HG03558 (cell line): ENCODE measurements at regions not wholly inside any gene's neighbourhood (a gene's known extent, or its start where the extent isn't known, plus 50 kb on each side); places are given as distances from the start of the nearest gene placed in this dataset.

Source experiments
- ATAC-seq: cut with Tn5 transposase; IDR thresholded peaks from one replicate; pipeline ENCODE4 v1.9.1; 2021; ENCODE audit warnings: moderate number of reproducible peaks; ENCODE audit not compliant: unreplicated experiment; ENCODE audit errors: extremely low read depth

DNA sequence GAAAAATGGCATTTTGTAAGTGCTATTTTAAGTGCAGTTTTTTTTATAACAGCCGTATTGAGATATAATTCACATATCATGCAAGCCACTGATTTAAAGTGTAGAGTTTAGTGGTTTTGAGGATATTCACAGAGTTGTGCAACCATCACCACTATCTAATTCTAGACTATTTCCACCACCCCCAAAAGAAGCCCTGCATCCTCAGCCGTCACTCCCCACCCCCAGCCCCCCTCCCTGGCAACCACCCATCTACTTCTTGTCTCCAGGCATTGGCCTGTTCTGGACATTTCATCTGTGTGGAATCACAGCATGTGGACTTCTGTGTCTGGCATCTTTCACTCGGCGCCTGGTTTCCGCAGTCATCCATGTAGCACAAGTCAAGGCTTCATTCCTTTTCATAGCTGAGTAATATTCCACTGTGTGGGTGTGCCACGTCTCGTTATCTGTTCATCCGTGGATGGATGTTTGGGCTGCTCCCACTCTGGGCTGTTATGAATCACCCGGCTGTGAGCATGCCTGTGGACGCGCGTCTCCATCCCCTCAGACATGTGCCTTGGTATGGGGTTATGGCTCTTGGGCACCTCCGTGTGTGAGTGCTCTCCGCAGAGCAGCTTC, 138.4 kb upstream of the CIBAR2 start:
- ATAC-seq: no peak

DNA sequence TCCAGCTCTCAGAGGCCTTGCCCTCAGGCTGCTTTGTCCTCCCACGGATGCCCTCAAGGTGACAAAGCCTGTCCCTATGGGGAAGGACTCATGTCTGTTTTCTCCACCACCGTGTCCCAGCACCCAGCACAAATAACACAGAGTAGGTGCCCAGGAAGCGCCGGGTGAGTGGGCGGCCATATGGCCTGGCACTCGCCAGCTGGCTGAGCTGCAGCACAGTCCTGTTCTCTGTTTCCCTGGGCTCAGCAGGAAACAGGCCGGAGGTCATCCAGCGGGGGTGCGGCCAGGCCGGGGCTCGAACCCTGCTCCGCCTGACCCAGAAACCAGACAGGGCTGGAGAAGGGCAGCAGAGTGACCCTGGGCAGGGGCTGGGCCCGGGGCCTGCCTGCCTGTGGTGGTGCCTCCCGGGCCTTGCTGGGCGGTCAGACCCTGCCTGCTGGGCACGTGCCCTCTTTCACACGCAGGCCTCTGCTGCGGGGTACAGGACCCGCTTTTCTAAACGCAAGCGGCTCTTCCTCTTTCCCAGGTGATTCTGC, 139.0 kb upstream of the CIBAR2 start:
- ATAC-seq: no peak

DNA sequence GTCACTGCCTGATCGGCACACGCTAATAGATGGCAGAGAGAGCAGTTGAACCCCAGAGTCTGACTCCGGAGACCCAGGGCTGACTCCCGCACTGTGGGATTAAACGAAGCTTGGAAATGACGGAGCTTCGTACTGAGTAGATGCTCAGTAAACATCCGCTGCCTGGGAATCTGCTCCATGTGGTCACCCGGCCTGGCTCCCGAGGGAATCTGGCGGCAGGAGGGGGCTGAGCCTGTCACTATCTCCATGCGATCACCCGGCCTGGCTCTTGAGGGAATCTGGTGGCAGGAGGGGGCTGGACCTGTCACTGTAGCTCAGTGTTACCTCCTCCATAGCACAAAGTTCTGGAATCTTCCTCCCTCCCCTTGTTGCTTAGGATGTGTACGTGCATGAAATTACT, 139.7 kb upstream of the CIBAR2 start:
- ATAC-seq: no peak

DNA sequence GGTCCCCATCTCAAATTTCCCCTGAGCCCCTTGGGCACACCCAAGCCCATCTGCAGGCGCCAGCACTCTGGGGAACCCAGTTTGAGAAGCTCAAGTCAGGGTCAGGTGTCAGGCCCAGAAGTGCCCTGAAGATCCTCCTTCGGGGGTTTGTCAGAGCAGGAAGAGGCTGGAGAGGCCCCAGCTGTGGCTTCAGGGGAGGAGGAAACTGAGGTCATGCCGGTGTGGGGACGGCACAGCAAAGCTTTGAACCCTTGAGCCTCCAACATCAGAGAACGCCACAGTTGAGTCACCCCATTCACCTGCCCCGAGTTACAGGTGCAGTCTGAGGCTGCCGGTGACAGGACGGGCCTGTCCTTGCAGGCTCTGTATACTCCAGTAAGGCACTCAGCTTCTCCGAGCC, 140.2 kb upstream of the CIBAR2 start:
- ATAC-seq: no peak

DNA sequence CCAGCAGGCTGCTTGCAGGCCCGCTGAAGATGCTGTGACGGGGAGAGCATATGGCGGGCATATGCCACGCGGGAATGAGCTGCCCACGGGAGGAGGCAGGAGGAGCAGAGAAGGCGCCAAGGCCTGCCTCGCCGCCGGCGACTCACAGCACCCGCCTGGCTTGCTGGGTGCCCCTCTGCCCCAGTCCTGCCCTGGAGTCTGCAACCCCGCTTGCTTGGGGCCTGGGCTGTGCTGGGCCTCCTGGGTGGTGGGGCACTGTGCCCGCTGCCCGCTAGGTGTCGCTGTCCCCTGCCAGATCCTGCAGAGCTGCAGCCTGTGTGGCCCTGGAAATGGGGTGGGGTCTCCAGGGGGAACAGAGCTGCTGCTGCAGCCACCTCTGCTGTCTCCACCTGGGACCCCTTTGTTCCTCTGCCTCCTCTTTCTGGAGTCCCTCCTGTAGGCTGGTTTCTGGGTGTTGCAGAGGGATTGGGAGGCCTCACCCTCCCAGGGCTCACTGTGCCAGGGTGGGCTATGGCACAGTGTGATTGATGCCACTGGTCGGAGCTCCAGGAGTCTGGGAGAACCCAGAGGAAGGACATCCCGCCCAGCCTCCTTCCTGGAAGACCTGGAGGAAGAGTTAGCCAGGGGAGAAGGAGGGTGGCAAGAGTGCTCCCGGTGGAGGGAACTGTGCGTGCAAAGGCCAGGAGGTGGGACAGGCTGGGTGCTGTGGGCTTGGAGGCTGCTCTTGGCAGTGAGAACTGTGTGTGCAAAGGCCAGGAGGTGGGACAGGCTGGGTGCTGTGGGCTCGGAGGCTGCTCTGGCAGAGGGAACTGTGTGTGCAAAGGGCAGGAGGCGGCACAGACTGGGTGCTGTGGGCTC, 141.0 kb upstream of the CIBAR2 start:
- ATAC-seq: no peak

DNA sequence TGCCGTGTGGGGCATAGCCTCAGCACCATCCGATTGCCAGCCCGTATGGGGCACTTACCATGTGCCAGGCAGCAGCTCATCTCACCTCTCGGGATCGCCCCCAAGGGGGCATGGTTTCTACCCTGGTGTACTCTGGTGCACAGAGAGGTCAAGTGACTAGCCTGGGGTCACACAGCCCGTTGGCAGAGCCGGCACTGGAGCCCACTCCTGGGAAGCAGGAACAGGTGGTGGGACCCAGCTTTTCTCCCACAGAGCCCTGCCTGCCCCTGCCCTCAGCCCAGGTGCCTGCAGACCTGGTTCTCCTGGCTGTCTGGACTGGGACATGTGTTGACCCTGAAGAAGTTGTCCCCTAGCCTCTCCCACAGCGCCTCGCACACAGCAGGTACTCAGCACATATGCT, 141.8 kb upstream of the CIBAR2 start:
- ATAC-seq: no peak

DNA sequence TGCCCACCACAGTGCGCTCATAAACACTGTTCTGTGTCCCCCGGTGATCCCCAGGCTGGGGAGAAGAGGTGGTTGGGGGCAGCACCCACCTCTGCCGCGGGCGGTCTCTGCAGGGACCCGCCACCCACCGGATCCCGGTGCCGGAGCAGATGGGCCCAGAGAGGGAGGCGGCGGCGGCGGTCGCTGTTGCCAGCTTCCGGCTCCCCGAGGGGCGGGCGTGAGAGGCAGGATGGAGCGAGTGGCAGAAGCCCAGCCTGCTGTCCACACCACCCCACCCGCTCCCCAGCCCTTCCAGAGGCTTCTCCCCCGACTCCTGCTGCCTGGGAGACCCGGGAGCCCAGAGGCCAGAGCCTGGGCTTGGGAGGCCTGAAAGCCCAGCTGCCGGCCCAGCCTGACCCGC, 142.6 kb upstream of the CIBAR2 start:
- ATAC-seq: no peak

DNA sequence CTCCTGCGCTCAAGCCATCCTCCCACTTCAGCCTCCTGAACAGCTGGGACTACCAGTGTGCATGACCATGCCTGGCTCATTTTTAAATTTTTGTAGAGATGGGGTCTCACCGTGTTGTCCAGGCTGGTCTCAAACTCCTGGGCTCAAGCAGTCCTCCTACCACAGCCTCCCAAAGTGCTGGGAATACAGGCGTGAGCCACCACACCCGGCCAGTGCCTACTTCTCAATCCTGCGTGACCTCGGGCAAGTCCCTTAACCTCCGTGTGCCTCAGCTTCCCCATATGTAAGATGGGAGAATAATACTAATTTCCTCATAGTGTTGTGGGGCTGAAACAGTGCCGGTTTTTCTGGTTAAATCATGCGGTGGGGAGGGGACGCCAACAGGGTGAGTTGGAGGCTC, 143.5 kb upstream of the CIBAR2 start:
- no peak for ATAC-seq

DNA sequence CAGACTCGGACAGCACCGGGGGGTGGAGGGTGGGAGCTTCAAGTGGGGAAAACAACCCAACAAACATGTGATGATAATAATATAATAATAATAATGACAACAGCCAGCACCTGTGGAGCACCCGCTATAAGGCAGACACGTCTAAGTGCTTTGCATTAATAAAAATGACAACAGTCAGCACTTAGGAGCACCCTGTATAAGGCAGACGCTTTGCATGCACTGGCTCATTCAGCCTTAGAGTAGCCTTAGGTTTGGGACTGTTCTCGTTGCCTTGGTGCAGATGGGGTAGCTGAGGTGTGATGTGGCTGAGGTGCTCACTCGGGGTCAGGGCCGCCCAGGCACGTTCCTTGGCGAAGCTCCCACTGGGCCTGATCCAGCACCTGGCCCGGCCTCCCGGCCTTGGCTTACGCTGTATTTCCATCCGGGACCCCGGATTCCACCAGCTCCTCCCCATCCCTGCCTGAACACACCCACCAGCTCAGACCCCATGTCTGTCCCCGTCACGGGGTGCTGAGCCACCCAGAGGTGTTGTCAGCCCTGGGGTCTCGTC, 144.0 kb upstream of the CIBAR2 start:
- no peak for ATAC-seq

DNA sequence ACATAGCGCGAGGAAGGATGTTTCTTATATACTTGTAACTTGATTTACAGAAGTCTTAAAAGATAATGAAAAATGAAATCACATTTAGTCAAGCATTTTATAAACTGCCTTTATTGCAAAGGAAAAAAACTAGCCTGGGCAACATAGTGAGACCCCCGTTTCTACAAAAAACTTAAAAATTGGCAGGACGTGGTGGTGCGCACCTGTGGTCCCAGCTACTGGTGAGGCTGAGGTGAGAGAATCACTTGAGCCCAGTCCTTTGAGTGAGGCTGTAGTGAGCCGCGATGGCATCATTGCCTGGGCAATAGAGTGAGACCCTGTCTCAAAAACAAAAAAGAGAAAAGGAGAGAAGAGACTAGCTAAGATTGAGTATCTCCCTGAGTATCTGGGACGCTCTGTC, 145.2 kb upstream of the CIBAR2 start:
- ATAC-seq: no peak

DNA sequence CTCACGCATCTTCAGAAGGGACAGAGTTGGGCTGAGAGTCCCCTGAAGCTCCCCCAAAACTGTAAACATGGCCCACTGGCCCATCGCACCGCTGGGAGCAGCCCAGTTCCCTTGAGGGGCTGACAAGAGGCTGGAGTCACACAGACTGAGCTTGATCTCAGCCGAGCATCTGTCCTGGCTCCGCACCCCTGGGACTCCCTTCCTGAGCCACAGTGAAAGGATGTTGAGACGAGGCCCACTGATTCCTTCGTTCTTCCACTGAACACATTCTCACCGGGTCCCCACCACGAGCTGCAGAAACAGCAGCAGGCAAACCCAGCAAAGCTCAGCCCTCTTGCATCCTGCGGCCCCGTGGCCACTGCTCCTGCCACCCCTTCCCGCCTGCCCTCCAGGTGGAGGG, 145.9 kb upstream of the CIBAR2 start:
- ATAC-seq: no peak

DNA sequence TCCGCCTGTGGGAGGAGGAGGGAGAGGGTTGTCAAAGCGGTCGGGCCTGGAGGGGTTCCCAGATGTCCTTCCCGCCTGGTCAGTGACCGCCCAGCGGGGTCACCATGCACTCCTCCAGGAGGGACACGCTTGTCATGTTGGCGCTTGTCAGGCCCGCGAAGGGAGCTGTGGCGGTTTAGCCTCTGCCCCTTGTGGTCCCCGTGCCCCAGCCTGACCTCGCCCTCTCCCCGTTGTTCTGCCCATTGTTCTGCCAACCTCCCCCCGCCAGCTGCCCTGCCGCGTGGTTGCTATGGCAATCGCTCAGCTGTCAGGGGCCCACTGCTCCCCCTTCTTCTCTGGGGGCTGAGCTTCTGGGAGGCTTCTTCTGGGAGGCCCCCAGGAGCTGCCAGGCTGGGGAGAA, 146.4 kb upstream of the CIBAR2 start:
- no peak for ATAC-seq

DNA sequence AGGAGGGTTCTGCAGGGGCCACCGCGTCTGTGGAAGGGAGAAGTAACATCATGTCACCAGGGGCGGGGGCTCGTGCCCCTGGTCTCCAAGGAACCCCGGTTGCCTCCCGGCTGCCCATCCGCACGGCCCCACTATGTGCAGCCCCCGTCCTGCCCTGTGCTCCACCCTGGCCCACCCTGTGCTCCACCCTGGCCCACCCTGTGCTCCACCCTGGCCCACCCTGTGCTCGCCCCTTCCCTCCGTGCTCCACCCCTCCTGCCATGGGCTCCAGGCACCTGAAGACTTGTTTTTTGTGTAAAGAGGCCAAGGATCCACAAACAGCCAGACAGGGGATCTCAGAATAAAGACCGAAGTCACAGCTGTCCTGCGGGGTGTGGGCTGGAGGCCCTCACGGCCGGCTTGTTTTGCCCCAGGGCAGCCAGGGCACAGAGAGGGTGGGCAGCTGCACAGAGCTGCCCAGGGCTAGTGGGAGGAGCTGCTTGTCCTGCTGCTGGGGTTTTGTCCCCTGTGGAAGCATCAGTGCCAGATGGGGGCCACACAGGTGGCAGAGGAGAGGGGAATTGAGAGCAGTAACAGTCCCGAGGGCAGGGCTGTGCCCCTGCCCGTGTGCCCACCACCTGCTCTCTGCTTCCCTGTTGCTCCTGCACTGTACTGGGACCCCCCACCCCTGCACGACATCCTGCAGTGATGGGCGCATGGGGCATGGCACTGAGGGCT, 147.0 kb upstream of the CIBAR2 start:
- no peak for ATAC-seq

DNA sequence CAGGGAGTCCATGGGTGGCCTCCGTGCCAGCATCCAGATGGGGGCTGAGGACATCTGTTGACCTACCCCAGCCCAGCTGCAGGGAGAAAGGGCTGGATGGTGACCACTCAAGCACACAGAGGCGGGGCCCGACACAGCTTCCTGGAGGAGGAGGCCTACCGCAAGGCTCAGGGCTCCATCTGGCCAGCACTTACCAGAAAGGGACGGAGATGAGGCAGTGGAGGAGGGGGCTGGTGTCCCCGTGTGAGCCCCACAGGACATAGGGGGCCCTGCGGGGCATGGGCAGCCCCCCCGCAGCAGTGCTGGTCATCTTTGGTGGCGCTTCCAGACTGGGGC, 147.5 kb upstream of the CIBAR2 start:
- no peak for ATAC-seq

DNA sequence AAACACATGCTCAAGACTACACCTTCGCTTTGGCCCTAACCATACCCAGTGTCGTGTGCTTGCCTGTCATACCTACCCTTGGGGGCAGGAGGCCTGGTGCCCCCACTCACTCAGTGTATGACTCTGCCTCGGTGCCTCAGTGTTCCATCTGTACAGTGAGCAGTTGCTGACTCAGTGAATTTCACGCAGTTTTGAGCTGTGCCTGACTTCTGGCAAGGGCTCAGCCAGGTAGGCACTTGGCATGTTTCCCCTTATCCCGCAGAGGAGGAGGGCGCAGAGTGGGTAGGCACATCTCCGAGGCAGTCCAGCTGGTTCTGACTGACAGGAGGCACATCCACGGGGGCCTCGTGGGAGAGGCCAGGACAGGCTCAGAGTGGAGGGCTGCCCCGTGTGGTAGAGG, 148.9 kb upstream of the CIBAR2 start:
- ATAC-seq: no peak

DNA sequence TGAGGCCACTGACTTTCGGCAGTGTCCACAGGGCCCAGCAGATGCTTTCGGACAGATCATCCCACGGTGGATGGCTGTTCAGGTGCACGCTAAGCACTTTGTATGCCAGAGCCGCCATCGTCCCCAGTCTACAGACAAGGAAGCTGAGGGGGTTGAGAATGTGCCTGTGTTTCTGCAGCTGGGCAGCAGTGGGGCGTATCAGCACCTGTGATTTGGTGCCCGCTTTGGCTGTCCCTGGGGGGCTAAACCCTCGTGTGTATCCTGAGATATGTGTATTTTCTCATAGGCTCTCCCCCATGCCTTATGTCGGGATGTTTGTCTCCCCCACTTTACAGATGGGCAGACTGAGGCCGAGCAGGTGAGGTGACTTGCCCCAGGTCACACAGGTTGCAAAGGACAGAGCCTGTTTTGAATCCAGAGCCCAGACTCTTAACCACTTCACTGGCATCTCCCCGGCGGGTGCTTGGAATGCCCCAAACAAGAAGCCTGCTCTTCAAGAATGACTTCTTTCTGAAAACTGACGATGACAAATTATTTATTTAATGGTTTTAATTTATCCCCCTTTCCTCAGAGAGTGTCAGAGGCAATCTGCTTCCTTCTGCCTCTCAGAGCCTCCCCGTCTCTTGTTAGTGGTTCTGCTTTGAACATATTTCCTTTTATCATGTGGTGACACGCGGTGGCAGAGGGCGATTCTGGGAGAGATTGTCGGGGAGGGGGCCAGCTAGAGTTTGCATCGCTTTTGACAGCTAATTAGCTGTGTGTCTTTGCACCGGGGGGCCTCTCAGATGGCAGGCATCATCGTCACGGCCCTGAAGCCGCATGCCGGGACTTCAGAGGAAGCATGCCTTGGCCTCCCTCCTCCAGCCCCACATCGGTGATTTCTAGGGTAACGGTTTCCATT, 149.6 kb upstream of the CIBAR2 start:
- no peak for ATAC-seq

DNA sequence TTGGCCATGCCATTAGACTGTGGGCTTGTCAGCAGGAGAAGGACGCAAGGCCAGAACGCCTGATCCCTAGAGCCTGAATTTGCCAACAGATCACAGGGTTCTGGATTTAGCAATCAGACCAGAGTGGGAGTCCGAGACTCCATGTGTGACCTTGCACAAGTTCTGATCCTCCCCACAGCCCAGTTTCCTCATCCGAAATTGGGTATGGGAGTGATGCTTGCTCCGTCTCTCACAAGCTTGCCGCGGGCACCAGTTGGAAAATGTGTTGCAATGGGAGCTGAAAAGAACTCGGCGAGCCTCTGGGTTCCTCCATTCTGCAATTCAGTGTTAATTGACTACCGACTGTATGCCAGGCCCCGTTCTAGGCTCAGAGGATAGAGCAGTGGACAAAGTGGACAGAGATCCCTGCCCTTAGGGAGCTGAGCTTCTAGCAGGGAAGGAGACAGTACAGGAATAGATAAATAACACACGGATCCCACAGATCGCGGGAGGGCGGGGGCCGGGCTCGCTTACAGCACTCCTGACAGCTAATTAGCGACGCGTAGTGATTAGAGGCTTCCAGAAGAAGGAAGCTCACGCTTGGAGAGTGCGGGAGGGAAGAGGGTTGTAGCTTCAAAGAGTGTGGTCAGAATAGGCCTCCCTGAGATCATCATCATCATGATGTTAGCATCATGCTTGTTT, 150.4 kb upstream of the CIBAR2 start:
- ATAC-seq: no peak

DNA sequence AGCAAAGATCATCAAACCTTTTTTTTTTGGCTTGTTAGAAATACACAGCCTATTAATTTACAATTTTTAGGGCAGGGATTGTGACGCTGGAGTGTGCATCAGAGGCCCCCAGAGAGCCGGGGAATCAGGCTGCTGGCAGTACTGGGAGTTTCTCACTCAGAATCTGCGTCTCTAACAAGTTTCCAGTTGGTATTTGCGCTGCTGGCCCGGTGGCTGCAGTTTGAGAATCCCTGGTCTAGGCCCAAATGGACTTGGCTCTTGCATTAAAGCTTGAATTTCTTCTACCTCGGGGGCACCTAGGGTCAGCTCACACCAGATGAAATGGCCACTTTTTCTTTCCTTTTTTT, 150.9 kb upstream of the CIBAR2 start:
- no peak for ATAC-seq

DNA sequence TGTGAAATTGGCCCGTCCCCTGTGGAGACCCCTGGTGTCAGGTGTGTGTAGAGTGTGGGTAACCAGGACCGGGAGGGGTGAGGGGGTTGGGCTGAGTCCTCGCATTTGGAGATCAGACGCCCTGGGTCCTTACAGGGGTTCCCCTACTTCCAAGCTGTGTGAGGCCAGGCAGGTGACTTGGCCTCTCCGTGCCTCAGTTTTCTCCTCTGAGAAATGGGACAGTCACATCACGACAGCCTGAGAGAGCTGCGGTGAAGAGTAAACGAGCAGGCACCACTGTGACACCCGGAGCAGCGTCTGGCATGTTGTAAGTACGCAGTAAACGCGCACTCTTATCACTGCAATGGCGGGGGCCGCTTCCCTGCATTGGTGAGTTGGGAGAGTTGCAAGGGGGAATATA, 152.5 kb upstream of the CIBAR2 start:
- ATAC-seq: no peak
